Endothelial cell of umbilical vein (primary cell): ENCODE measurements at regions not wholly inside any gene's neighbourhood (a gene's known extent, or its start where the extent isn't known, plus 50 kb on each side); places are given as distances from the start of the nearest gene placed in this dataset.

Experiments
- BruUV-seq: library from RNA; stranded (reverse); fragments of 400-500 nt; replicated peaks from 2 replicates; lab custom pipeline; 2021; lab: Mats Ljungman, UMichigan
- CTCF ChIA-PET: fragments of 300-600, 350-600 bp; sonication (Branson Sonifier 250); formaldehyde crosslinking; loops from one replicate; lab custom pipeline; 2021; ENCODE audit warnings: antibody characterized with exemption, inconsistent platforms; lab: Charles Lee
- POLR2A ChIA-PET: fragments of 300-600, 350-600 bp; sonication (Branson Sonifier 250); formaldehyde crosslinking; loops from one replicate; lab custom pipeline; 2021; ENCODE audit warnings: antibody characterized with exemption, inconsistent platforms; lab: Charles Lee
- DNase-seq: peaks from one replicate; pipeline ENCODE4 v3.0.0-alpha.2; 2011; ENCODE audit warnings: low read depth, low spot score
- FAIRE-seq: peaks from 2 replicates; lab custom pipeline; 2011; peaks lifted over from hg19 to GRCh38; lab: Jason Lieb, UNC
- H2AFZ ChIP-seq: 2 replicates; pipeline ENCODE4 v1.6.0; 2012; ENCODE audit warnings: low read depth, low read length, control low read depth, inconsistent platforms
- H3K27ac ChIP-seq: 2 replicates; pipeline ENCODE4 v1.5.1; 2011; ENCODE audit warnings: low read depth, mild to moderate bottlenecking, control low read depth, low read length, moderate library complexity; ENCODE audit not compliant: insufficient read depth
- H3K27me3 ChIP-seq, 2 experiments: 2 replicates each; pipeline versions ENCODE4 v1.6.0 to v1.6.1; 2011; ENCODE audit warnings: low read length in 2 of 2, mixed read lengths in 1 of 2; ENCODE audit not compliant: control insufficient read depth in 2 of 2, insufficient read depth in 2 of 2
- H3K36me3 ChIP-seq, 2 experiments: 2 replicates in 1 of 2; 3 replicates in 1 of 2; pipeline ENCODE4 v1.5.1; 2011; ENCODE audit warnings: low read length in 2 of 2, mild to moderate bottlenecking in 1 of 2, moderate library complexity in 1 of 2; ENCODE audit not compliant: control insufficient read depth in 2 of 2, insufficient read depth in 2 of 2; ENCODE audit errors: extremely low read depth in 1 of 2
- H3K4me1 ChIP-seq: 3 replicates; pipeline ENCODE4 v1.5.1; 2011; ENCODE audit warnings: mild to moderate bottlenecking, low read length; ENCODE audit not compliant: control insufficient read depth, insufficient read depth; ENCODE audit errors: extremely low read depth
- H3K4me2 ChIP-seq: 2 replicates; pipeline ENCODE4 v1.6.1; 2011; ENCODE audit warnings: low read length, control low read depth, mixed read lengths; ENCODE audit not compliant: insufficient read depth
- H3K4me3 ChIP-seq, 3 experiments: fragments of 200-600 bp in 1 of 3; sonication (generic), shearing (Covaris generic) in 1 of 3; replicated peaks in 1 of 3; 2 replicates each; pipeline ENCODE4 v1.5.1; 2011 to 2016; ENCODE audit warnings: control low read depth in 3 of 3, low read length in 3 of 3, mild to moderate bottlenecking in 2 of 3, inconsistent platforms in 1 of 3, low read depth in 1 of 3, moderate library complexity in 1 of 3; ENCODE audit not compliant: insufficient read depth in 1 of 3
- H3K79me2 ChIP-seq: 2 replicates; pipeline ENCODE4 v1.6.0; 2012; ENCODE audit warnings: low read length, inconsistent platforms; ENCODE audit not compliant: control insufficient read depth, insufficient read depth
- H3K9ac ChIP-seq: replicated peaks from 2 replicates; pipeline ENCODE3; 2011; ENCODE audit warnings: low read length, control low read depth; ENCODE audit not compliant: insufficient read depth; ENCODE audit errors: extremely low read depth
- H3K9me1 ChIP-seq: replicated peaks from 3 replicates; pipeline ENCODE4 v1.6.0; 2011; ENCODE audit warnings: mild to moderate bottlenecking, low read length; ENCODE audit not compliant: control insufficient read depth, insufficient read depth; ENCODE audit errors: extremely low read depth
- H3K9me3 ChIP-seq: replicated peaks from 2 replicates; pipeline ENCODE4 v1.5.1; 2012; ENCODE audit warnings: low read length, inconsistent platforms; ENCODE audit not compliant: control insufficient read depth, insufficient read depth
- H4K20me1 ChIP-seq: replicated peaks from 2 replicates; pipeline ENCODE3; 2011; ENCODE audit warnings: mild to moderate bottlenecking, low read length; ENCODE audit not compliant: control insufficient read depth, insufficient read depth; ENCODE audit errors: extremely low read depth
- CTCF ChIP-seq, 2 donors: IDR thresholded peaks; 1 replicate in 1 of 2; 2 replicates in 1 of 2; pipeline ENCODE4 v1.5.1; 2011; ENCODE audit warnings: low read length in 2 of 2, mild to moderate bottlenecking in 2 of 2, moderate library complexity in 2 of 2, control low read depth in 1 of 2, inconsistent platforms in 1 of 2, low read depth in 1 of 2; ENCODE audit not compliant: insufficient read depth in 1 of 2; ENCODE audit errors: extremely low read depth in 1 of 2
- EZH2 ChIP-seq: IDR thresholded peaks from 2 replicates; pipeline ENCODE4 v1.6.1; 2012; ENCODE audit warnings: borderline replicate concordance, low read depth, mild to moderate bottlenecking, moderate library complexity, low read length, inconsistent platforms; ENCODE audit not compliant: severe bottlenecking
- FOS ChIP-seq: IDR thresholded peaks from 2 replicates; pipeline ENCODE4 v1.6.1; 2011; ENCODE audit warnings: mild to moderate bottlenecking, low read length, moderate library complexity, borderline replicate concordance; ENCODE audit not compliant: insufficient read depth
- GATA2 ChIP-seq: IDR thresholded peaks from 2 replicates; pipeline ENCODE4 v1.7.0; 2011; ENCODE audit warnings: low read depth, mild to moderate bottlenecking, moderate library complexity, mixed read lengths, low read length; ENCODE audit not compliant: insufficient read length, insufficient read depth
- JUN ChIP-seq: IDR thresholded peaks from 2 replicates; pipeline ENCODE4 v1.6.1; 2011; ENCODE audit warnings: borderline replicate concordance, low read depth; ENCODE audit not compliant: insufficient read length, insufficient read depth
- MAX ChIP-seq: IDR thresholded peaks from 2 replicates; pipeline ENCODE4 v1.6.1; 2011; ENCODE audit not compliant: insufficient read depth, insufficient read length
- MYC ChIP-seq: IDR thresholded peaks from one replicate; pipeline ENCODE4 v1.6.1; 2011; ENCODE audit warnings: mild to moderate bottlenecking, low read depth, low read length
- POLR2A ChIP-seq: IDR thresholded peaks from 2 replicates; pipeline ENCODE4 v1.6.1; 2012; ENCODE audit warnings: low read depth, mild to moderate bottlenecking, control low read depth, low read length
- POLR2AphosphoS5 ChIP-seq: IDR thresholded peaks from 2 replicates; pipeline ENCODE4 v1.6.1; 2012; ENCODE audit warnings: low read depth, mild to moderate bottlenecking, control low read depth, low read length, moderate library complexity; ENCODE audit not compliant: insufficient read depth
- dilution Hi-C: fragments of 300-500 bp; cut with MboI; formaldehyde crosslinking; loops from one replicate; pipeline ENCODE4 v1.15.0; 2019; ENCODE audit warnings: low sequenced_read_pairs; ENCODE audit not compliant: extremely low pct_ligation_motif_present
- intact Hi-C: fragments of 100-400 bp; cut with micrococcal nuclease; formaldehyde crosslinking; loops from one replicate; pipeline ENCODE4 v1.10.0; 2022

GRCh38 chr4:63906660-63907183 is 502.5 kb downstream of the TECRL start:
- peaks cover 1% of the 10 kb centered on the region for H3K9me3 ChIP-seq
- ChIA-PET POLR2A (no interaction called here), CTCF (no interaction called here)
- dilution Hi-C loops (no loop called here), intact Hi-C loops (no loop called here)
- no peaks in the 10 kb centered on the region for H3K36me3 ChIP-seq
- H3K4me3 ChIP-seq: no peak overlapping the region
- H3K9me1 ChIP-seq: no peaks in the 10 kb centered on the region
- H3K27ac ChIP-seq: no peak overlapping the region
- H3K79me2 ChIP-seq: no peaks in the 10 kb centered on the region
- no peak overlapping the region for H3K4me2 ChIP-seq
- TF ChIP-seq POLR2A: no peak
- no peak for TF ChIP-seq JUN
- no peak for TF ChIP-seq EZH2
- no peak for TF ChIP-seq CTCF (IDR thresholded peaks at IDR 0.05; ENCODE audit: extremely low read depth in 1 of 2, insufficient read depth in 1 of 2, low read depth in 1 of 2, low read length in 2 of 2)
- no peak for TF ChIP-seq FOS
- TF ChIP-seq POLR2AphosphoS5: no peak
- no peak for TF ChIP-seq MAX
- no peak for TF ChIP-seq GATA2
- no peak for TF ChIP-seq MYC
- DNase-seq (no peak), FAIRE-seq (no peak)
- H3K9ac ChIP-seq: no peak overlapping the region
- no peaks in the 10 kb centered on the region for H3K4me1 ChIP-seq
- no TSS peak for BruUV-seq
- no peaks in the 10 kb centered on the region for H4K20me1 ChIP-seq
- no peak overlapping the region for H2AFZ ChIP-seq
- no peaks in the 10 kb centered on the region for H3K27me3 ChIP-seq
